HCT116 (cell line): ENCODE measurements at regions not wholly inside any gene's neighbourhood (a gene's known extent, or its start where the extent isn't known, plus 50 kb on each side); places are given as distances from the start of the nearest gene placed in this dataset.

ENCODE experiments used
- CBX3 ChIP-seq: IDR thresholded peaks from 2 replicates; pipeline ENCODE4 v1.6.1; 2012; ENCODE audit warnings: low read depth
- CEBPB ChIP-seq: IDR thresholded peaks from 2 replicates; pipeline ENCODE4 v1.6.1; 2012; ENCODE audit warnings: low read depth
- ELF1 ChIP-seq: IDR thresholded peaks from 2 replicates; pipeline ENCODE4 v1.6.1; 2012; ENCODE audit warnings: low read depth, borderline replicate concordance
- EZH2 ChIP-seq: fragments of 200-600 bp; sonication (generic); IDR thresholded peaks from 2 replicates; pipeline ENCODE4 v1.6.1; 2017; ENCODE audit warnings: antibody characterized with exemption, mixed run types
- ZNF274 ChIP-seq: fragments of 200-500 bp; sonication (Bioruptor generic); IDR thresholded peaks from 2 replicates; pipeline ENCODE4 v1.6.1; 2014; ENCODE audit warnings: mild to moderate bottlenecking, low read depth, low read length, inconsistent platforms
- TF ChIP-seq, protein P1 (sequence below): IDR thresholded peaks from 2 replicates; pipeline ENCODE4 v1.6.1; 2012; ENCODE audit warnings: low read depth
- TF ChIP-seq, protein P2 (sequence below): IDR thresholded peaks from 2 replicates; pipeline ENCODE4 v1.6.1; 2012
- TF ChIP-seq, protein P3 (sequence below): IDR thresholded peaks from 2 replicates; pipeline ENCODE4 v1.6.1; 2012
- TF ChIP-seq, protein P4 (sequence below): IDR thresholded peaks from 2 replicates; pipeline ENCODE4 v1.6.1; 2011; ENCODE audit warnings: mild to moderate bottlenecking, low read length, moderate library complexity; ENCODE audit not compliant: insufficient replicate concordance; ENCODE audit errors: extremely low read depth

DNA sequence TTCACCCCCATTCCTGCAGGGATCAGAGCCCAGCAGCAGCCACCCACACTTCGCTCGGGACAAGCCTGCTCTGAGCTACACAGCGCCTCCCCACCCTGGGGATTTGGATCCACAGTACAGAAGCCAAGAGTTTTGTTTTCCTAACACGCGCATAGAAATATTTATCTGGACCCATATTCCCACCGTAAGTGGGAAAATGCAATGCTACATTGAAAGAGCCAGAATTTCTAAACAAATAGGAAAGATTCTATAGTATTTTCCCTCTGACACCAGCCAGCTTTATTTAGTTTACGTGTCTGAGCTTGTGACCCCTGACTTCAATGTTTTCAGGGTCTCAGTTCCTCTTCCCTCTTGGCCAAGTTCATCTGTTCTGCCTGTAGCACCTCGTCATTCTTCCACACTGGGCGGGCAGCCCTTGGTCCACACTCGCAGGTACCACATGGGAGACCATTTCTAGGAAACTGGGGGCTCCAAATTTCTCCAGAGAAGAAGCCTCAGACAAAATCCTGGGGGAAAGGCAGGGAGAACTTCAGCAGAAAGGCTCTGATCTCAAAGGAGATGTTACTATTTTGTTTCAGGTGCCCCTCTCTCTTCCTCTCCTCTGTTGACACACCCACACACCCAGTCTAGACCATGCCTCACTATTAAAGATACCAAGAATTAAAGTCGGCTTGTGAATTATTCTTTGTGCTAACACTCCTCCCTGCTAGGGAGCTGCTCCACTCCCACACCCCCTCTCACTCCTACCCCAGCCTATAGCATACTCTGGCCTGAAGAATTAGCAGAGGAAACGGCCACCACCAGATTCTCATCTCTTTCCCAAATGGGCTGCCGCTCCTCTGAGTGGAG, 116.0 kb upstream of the PCGF5 start (continued):
- TF ChIP-seq, protein P1, sequence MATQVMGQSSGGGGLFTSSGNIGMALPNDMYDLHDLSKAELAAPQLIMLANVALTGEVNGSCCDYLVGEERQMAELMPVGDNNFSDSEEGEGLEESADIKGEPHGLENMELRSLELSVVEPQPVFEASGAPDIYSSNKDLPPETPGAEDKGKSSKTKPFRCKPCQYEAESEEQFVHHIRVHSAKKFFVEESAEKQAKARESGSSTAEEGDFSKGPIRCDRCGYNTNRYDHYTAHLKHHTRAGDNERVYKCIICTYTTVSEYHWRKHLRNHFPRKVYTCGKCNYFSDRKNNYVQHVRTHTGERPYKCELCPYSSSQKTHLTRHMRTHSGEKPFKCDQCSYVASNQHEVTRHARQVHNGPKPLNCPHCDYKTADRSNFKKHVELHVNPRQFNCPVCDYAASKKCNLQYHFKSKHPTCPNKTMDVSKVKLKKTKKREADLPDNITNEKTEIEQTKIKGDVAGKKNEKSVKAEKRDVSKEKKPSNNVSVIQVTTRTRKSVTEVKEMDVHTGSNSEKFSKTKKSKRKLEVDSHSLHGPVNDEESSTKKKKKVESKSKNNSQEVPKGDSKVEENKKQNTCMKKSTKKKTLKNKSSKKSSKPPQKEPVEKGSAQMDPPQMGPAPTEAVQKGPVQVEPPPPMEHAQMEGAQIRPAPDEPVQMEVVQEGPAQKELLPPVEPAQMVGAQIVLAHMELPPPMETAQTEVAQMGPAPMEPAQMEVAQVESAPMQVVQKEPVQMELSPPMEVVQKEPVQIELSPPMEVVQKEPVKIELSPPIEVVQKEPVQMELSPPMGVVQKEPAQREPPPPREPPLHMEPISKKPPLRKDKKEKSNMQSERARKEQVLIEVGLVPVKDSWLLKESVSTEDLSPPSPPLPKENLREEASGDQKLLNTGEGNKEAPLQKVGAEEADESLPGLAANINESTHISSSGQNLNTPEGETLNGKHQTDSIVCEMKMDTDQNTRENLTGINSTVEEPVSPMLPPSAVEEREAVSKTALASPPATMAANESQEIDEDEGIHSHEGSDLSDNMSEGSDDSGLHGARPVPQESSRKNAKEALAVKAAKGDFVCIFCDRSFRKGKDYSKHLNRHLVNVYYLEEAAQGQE: no peak
- TF ChIP-seq ELF1 (no peak), EZH2 (no peak), CBX3 (no peak), ZNF274 (no peak), CEBPB (no peak)
- TF ChIP-seq, protein P2, sequence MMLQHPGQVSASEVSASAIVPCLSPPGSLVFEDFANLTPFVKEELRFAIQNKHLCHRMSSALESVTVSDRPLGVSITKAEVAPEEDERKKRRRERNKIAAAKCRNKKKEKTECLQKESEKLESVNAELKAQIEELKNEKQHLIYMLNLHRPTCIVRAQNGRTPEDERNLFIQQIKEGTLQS: no peak
- TF ChIP-seq, protein P3, sequence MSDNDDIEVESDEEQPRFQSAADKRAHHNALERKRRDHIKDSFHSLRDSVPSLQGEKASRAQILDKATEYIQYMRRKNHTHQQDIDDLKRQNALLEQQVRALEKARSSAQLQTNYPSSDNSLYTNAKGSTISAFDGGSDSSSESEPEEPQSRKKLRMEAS: no peak
- TF ChIP-seq, protein P4, sequence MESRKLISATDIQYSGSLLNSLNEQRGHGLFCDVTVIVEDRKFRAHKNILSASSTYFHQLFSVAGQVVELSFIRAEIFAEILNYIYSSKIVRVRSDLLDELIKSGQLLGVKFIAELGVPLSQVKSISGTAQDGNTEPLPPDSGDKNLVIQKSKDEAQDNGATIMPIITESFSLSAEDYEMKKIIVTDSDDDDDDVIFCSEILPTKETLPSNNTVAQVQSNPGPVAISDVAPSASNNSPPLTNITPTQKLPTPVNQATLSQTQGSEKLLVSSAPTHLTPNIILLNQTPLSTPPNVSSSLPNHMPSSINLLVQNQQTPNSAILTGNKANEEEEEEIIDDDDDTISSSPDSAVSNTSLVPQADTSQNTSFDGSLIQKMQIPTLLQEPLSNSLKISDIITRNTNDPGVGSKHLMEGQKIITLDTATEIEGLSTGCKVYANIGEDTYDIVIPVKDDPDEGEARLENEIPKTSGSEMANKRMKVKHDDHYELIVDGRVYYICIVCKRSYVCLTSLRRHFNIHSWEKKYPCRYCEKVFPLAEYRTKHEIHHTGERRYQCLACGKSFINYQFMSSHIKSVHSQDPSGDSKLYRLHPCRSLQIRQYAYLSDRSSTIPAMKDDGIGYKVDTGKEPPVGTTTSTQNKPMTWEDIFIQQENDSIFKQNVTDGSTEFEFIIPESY: no peak
- TF ChIP-seq, all 23 proteins: peak for 0
